ENCODE measurements at regions not wholly inside any gene's neighbourhood (a gene's known extent, or its start where the extent isn't known, plus 50 kb on each side); places are given as distances from the start of the nearest gene placed in this dataset.

DNA sequence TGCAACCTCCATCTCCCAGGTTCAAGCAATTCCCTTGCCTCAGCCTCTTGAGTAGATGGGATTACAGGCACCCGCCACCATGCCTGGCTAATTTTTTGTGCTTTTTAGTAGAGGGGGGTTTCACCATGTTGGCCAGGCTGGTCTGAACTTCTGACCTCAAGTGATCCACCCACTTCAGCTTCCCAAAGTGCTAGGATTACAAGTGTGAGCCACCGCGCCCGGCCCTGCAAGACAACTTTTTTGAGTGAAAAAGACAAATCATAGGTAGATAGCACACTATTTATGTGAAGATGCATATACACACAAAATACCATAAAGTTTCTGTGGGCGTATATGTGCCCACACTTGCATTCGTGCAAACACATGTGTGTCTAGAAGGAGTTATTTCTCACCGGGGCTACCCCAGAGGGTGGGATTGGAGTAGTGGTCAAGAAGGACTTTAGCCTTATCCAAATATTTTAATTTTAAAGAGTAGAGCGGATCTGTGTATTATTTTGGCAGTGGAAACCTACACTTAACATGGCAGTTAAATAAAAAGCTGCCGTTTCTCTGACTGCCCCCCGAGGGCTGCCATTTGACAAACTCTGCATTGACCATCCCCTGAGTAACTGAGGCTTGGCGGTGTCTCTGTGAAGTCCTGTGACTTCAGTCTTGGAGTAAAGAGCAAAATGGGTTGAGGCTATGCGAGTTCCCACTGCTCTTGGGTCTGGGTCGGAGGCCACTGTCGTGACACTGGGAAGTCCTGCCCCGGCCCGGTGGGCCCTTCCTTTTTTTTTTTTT, 93.4 kb upstream of the PTCH1 start:
- no peak for DNase-seq

DNA sequence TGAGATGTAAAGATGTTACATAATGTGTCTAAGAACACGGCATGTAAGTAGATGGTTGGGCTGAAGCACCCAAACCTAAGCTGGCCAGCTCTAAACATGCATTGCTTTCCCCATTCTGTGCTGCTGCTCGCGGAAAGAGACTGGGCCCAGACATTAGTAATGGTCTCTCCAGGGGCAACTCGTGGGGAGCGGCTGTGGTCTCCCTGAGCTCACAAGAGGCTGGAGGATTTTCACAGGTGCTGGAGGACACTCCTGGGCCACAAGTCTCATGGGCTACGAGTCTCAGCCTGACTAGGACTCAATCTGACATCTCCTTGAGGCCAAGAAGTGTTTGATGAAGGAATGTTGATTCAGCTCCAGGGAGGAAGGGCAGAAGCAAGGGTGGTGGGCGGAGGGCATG, 92.7 kb upstream of the PTCH1 start:
- DNase-seq, result no peak

DNA sequence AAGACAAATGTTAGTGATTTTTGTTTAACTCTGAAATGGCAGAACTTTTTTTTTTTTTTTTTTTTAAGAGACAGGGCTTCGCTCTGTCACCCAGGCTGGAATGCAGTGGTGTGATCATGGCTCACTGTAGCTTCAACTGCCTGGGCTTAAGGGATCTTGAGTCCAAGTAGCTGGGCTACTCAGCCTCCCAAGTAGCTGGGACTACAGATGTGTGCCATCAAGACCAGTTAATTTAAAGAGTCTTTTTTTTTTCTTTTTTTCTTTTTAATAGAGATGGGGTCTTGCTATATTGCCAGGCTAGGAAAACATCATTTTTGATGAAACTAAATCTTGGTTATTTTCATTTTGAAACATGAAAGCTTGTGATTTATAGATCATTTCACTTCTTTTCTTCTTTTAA, 91.6 kb upstream of the PTCH1 start:
- no peak for DNase-seq

DNA sequence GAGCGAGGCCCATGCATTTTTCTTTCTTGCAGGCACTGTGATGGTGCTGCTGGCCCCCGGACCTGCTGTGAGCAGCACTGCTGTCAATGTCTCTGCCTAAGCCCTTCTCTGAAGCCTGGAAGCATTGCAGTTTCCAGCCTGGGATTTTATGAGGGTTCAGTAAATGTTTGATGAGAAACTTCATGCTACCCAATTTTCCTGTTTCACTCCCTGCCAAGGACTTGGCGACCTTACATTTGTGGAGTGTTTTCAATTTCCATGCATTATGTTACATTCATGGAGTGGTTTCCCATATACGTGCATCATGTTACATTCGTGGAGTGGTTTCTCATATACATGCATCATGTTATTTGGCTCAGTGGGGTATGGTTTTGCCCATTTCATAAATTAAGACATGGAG, 90.7 kb upstream of the PTCH1 start:
- DNase-seq, result no peak

DNA sequence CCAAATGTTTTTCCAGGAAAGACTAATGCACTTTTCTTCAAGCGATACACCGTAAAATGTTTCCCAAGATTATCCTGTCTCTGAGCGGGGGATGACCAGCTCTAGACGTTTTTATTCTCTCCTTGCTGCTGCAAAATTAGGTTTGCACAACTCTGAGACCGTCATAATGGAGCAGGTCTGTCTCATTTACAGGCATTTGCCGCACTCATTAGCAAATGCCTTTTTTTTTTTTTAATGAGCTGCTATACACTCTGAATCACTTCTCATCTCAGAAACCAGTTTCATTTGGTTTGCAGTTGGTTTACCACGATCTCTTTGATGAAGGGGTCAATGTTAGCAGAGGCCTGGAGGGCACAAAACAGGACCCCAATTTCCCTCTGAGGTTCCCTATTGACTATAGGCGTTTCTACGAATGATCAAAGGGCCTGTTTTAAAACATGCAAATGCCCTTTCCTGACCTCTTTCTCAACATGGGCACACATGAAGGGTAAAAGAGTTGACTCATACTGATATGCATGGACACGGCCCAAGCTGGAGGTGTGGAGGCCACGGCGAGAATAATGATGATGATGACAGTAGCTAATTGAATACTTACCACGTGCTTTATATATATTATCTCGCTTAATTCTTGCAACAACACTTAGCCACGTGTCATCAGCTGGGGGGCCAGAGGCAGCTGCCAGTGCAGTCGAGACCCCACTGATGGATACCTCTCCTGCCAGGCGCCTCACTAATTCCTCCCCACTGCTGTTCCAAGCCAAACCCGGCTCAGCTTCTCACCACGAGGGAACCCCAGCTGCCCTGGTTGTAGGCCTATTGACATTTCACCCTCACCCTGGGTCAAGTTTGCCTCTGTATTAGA, 89.9 kb upstream of the PTCH1 start:
- no peak for DNase-seq

DNA sequence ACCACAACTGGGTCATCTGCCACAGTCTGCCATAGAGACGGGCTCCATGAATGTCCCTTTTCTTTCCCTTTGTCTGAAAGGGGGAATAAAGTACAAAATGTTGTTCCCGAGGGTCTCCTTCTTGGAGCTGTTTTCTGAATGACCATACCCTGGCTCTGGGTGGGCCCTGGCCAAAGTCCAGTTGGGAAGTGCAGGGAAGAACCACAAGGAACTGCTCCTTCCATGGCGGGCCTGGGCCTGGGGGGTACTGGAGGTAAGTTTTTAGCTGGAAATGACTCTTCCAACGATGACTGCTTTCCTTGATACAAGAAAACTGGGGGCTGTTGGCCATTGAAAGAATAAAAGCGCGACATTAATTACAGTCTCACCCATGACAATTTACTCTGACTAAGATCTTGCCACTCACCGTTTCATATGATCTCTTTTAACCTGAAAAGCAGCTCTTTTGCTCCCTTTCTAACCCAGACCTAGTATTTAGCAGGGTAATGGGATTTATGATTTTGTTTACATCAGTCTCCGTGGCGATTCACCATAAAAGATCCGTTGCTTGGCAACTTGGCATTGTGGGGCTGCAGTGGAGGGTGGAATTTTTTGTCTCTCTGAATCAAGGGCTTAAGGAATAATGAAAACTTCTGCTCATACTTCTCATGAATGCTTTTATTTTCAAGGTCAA, 89.2 kb upstream of the PTCH1 start:
- DNase-seq, result no peak

DNA sequence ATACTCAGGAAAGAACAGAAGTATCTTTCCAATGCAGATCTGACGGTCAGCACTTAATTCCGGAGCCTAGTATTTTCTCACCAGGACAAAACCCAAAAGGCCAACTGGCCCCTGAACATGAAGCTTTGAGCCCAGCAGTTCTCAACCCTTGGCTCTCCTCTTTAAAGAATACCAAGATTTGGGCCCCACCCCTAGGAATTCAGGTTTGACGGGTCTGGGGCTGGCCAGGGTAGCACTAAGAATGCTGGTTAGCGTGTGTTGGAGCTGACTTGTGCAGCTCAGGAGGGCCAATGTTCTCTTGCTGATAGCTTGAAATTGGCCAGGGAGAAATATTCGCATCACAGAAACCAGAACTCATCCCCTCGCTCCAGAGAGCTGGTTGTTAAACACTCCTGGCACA, 88.3 kb upstream of the PTCH1 start:
- DNase-seq, result no peak

DNA sequence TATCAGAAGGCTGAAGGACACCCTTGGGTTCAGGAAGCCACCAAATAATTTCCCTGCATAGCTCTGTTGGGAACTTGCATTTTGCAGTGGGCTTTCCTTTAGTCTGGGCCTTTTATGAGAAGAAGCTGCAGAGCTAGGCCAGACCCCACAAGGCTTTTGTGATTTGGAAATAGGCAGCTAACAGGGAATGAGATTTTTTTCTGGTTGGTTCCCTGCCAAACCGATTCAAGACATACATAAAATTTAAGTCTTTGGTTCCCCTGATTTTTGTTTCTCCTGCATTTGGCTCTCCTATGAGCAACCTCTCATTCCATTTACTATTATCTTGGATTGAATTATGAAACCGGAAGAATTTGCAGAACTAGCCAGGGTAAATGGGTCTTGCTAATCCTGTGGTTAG, 81.5 kb upstream of the PTCH1 start:
- DNase-seq, result no peak

DNA sequence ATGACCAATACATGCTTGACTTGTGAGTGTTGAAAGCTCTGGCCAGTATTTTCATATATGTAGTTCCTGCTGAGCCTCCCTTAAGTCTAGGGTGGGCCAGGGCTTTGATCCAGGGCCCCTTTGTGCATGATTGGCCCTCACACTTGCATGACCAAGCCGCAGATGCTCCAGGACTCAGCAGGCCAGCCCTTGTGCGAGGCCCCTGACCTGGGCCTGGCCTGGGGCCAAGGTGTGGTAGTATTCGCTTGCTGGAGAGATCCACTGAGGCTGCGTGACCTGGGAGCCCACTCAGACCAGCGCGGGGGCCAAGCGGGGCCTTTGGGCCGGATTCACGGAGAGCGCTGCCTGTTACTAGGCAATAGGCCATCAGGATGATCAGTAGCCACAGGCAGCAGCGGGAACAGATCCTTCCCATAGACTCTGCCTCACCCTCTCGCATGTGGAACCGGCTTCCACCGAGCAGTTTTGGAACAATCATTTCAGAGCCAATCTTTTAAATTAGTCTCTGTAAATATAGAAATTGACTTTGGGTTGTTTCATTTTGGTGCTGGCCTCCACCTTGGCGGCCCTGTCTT, 79.0 kb upstream of the PTCH1 start:
- DNase-seq, result no peak

DNA sequence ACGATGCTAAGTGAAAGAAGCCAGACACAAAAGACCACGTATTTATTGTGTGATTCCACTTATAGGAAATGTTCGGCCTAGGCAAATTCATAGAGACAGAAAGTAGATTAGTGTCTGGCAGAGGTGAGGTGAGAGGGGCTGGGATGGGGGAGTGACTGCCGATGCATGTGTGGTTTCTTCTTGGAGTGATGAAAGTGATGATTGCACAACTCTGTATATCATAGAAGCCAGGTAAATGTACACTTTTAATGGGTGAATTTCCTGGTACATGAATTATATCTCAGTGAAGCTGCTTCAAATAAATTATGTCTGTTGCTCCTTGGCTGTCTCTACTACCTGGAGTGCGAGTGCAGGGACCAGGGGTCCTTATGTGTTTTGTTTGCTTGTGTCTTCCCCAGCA, 76.2 kb upstream of the PTCH1 start:
- no peak for DNase-seq

DNA sequence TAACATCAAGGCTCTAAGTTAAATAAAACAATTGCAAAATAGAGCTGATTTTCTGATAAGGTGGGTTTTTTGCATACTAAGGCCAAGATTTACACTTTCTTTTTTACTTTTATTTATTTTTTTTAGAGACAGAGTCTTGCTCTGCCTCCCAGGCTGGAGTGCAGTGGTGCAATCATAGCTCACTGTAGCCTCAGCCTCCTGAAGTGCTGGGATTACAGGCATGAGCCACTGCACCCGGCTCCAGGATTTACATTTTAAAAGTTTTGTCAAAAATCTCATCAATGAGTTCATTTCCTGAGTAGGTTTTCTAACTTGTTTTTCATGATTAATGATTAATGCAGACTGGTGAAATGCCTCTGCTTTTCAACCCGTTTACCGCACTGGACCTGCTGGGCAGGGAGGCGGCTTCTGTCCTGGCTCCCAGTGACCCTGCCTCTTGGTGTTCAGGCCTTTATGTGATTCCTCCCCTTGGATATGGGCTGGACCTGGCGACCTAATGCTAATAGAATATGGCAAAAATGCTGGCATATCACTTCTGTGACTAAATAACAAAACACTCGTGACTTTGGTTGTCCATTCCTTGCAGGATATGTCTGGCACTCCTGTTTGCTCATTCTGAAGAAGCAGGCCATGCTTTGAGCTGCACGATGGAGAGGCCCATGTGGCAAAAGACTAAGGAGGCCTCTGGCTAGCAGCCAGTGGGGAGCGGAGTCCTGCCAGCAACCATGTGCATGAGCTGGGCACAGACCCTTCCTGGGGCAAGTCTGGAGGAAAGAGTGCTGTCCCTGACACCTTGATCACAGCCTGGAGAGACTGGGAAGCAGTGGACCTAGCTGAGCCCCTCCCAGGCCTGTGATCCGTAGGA, 72.2 kb upstream of the PTCH1 start:
- no peak for DNase-seq

DNA sequence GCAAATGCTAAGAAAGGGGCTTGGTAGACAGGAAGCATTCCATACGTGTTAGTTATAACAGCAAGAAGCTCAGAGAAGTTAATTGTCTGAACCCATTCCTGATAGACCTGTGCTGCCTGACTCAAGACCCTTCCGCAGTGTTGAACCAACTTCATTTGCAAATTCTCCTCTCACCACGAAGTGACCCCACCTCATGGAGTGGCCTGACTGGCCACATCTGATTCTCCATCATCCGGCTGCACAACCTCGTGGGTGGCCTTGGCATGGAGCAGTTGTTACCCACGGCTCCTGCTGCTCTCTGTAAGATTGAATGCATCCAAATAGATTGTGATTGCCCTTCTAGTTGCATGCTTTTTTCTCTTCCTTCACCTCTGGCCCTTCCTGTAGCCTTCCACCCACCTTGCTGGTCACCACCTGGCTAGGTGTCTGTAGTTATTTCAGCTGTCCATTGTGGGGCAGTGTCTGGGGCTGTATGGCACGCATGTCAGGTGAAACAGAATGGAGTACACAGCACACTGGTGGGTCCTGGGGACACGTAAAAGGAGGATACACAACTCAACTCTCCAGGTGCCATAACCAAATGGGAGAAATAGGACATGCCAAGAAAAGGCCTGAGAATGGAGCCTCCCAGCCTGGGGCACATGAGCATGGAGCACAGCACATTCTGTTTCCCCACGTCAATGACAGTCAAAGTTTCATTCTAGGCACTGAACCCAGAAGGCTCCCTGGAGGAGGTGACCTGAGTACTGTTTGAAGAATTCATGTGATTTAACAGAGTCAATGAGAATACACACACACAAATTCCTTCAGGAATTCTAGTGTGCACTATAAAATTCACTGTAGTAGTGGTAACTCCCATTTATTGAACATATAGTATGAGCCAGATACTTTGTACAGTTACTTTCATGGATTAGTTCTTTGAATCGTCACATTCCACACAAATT, 70.5 kb upstream of the PTCH1 start:
- no peak for DNase-seq

DNA sequence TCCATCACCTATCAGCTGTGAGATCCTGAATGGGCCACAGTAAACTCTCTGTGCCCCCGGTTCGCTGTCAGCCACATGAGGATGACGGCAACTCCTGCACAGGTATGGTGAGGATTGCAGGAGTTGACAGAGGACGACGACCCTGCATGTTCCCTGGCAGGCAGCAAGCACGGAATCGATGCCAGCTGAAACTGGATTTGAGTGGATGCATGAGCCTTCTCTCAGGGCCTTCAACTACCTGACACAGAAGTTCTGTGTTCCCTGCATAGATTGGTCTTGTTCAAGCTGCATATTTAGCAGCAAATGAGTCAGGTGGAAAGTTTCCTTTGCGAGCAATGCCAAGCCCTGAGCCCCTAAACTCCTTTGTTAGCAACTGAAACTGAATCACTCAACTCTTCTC, 69.6 kb upstream of the PTCH1 start:
- no peak for DNase-seq

DNA sequence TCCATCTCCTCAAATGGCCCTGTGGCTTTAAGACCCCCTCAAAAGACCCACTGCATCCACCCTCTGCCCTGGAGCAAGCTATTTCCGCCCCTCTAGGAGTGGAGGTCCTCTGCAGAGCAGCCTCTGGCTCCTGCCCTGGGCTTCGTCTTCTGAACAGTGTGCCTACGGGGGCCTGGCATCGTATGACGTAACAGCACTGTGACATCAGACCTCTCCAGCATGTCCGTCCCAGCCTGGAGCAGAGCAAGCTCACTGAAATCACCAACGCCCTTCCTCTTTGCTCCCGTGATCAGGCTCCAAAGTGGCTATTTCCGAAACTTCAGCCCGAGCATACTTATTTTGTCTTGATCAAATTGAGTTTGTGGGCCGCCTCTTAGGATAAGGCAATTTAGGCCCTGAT, 69.1 kb upstream of the PTCH1 start:
- DNase-seq, result no peak

DNA sequence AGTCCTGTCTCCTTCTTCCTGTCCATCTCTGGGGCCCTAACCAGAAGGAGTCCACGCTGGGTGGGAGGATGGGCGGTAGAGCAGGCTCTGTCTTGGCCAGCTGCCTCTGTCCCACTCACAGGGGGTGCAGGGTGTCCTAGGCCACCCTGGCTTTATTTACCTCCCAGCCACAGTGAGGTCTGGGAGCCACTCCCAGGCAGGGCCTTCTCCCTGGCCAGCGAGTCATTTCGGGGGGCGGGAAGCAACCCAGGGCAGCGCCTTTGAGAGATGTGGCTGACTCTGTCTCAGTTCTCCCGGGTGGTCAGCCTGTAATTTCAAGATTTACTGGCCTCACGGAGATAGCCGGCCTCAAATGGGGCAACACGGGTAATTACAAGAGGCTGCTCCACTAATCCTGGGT, 67.4 kb upstream of the PTCH1 start:
- no peak for DNase-seq

DNA sequence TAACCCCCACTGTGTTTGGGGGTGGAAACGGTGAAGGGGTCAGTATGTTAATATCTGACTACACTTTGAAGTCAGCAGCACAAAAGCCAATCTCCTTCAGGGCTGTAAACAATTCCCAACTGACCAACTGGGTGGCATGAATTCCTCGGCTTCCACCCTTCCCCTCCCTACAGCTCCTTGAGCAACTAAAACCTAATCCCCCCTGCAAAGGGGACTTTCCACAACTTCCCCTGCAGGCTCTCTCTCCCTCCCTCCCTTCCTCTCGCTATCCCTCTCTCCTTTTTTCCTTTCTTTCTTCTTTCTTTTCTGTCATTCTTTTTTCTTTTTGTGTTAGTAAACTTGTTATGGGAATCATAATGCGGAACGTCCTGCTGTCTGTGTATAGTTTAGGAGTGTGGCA, 65.1 kb upstream of the PTCH1 start:
- DNase-seq, result no peak

DNA sequence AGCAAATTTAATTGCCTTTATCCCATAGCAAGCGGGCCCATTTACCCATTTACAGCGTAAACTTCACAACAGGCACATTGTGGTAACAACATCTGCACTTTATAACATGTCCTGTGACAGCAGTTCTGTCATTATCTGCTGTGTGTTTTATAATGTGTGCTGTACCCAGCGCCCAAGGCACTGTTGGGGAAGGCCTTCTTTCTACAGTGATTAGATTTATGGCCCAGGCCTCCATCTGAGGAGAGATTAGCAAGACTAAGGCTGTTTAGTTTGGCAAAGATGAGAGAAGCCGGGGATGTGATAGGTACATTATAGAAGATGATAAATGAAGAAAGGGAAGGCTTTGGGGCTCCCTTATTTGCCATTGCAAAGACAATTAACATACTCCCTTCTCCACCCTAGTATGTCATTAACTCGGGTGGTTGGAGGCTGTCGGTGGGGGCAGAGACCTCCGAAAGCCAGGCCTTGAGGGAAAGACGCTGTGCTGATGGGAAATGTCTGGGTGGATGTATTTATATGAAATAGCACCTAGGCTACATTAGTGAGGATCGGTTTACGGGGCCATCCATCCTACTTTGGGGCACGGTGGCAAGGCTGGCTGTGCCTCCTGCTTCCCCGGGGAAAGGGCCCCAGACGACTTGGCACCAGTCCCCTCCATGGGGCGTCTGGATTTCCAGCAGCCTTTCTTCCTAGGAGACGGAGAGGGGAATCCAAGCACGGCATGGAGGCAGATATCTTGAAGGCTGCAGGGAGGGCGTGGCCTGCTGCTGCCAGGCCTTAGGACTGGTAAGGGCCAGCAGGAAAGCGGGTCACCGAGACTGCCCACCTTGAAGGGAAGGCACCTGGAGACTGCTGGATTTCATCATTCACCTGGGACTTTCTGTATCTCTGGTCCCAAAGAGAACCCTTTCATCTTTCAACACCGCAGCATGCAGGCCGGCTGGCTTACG, 64.3 kb upstream of the PTCH1 start:
- no peak for DNase-seq

DNA sequence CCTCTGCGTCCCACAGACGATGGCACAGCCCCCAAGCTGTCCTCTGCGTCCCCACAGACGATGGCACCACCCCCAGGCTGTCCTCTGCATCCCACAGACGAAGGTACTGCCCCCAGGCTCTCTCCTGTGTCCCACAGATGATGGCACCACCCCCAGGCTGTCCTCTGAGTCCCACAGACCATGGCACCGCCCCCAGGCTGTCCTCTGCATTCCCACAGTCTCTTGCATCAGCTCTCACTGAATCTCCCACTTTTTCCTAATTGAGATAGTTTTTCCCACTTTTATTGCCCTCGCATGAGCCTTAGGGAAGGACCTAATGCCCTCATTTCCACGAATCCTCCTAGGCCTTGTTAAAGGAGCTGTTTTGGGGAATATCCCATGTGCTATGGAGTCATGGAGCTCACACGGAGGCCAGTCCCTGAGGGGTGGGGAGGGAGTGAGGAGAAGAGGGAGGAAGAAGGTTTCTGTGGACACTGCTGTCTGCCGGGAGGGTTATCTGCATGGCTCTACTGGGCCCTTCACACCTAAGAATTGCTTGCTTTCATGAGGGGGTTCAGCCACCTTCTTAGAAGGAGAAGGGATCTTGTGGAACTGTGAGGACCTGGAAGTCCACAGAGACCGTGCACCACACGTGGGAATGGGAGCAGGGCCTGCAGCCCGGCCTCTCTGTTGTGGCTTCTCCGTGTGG, 58.2 kb upstream of the PTCH1 start:
- no peak for DNase-seq

DNA sequence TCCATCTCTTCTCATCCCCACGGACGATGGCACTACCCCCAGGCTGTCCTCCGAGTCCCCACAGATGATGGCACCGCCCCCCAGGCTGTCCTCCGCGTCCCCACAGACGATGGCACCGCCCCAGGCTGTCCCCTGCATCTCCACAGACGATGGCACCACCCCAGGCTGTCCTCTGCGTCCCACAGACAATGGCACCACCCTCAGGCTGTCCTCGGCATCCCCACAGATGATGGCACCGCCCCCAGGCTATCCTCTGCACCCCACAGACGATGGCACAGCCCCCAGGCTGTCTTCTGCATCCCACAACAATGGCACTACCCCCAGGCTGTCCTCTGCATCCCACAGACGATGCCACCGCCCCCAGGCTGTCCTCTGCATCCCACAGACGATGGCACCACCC, 57.4 kb upstream of the PTCH1 start:
- DNase-seq, result no peak

DNA sequence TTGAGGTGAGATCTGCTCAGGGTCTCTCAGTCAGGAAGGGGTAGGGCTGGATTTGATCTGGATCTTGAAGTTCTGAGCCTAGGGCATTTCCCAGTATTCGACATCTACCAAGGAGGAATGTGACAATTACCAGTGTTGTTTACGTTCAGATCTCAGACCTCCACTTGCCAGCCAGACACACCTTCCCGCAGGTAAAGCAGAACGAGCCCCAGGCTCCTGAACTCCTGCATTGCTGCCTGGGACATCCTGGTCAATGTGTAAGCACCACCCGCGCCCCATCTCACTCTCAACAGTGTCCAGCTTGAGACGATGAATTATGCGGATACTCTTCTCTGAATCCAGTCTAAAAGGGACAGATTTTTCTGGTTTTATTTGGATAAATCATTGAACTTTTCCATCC, 56.7 kb upstream of the PTCH1 start:
- DNase-seq, result no peak
